ENCODE measurements at regions not wholly inside any gene's neighbourhood (a gene's known extent, or its start where the extent isn't known, plus 50 kb on each side); places are given as distances from the start of the nearest gene placed in this dataset.

DNA sequence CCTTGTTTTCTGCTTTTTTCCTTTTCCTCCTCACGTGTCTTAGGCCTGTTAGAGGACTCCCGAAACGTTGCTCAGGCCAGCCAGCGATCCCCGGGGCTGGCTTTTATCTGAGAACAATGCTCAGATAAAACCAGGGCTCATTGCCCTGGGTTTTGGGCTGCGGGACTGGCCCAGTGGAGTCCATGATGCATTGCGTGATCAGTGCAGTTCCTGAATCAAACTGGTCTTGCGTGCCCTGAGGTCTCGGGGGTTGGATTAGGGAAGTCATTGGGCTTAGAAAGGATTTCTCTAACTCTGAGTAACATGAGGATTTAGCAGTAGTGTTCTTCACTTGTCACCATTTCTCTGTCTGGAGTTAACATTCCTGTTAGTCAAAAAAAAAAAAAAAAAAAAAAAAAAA, 66.3 kb downstream of the CCR1 start:
- no peak overlapping the region for H2BK12ac ChIP-seq (ENCODE audit: low read length in 2 of 2)
- WGBS, result 90% methylated on average over 9 of the region's 9 CpGs
- no peaks in the 10 kb centered on the region for H3K27me3 ChIP-seq (ENCODE audit: control insufficient read depth in 1 of 2, insufficient read depth in 1 of 2, low read length in 2 of 2)
- no peak overlapping the region for H2AFZ ChIP-seq (ENCODE audit: low read depth, low read length)
- no peak overlapping the region for H2BK5ac ChIP-seq (ENCODE audit: low read depth, low read length, poor library complexity, severe bottlenecking)
- H4K8ac ChIP-seq (ENCODE audit: low read length), result no peak overlapping the region
- H3K4me2 ChIP-seq (ENCODE audit: low read length, poor library complexity, severe bottlenecking), result no peak overlapping the region
- H4K91ac ChIP-seq (ENCODE audit: low read length), result no peak overlapping the region
- H2BK120ac ChIP-seq (ENCODE audit: low read depth, low read length), result no peak overlapping the region
- no peak overlapping the region for H3K27ac ChIP-seq (ENCODE audit: low read length, poor library complexity, severe bottlenecking)
- DNase-seq, result no peak
- H2BK15ac ChIP-seq (ENCODE audit: low read depth, poor library complexity, severe bottlenecking), result no peak overlapping the region
- H3K79me1 ChIP-seq (replicated peaks; ENCODE audit: low read length, poor library complexity, severe bottlenecking), result no peaks in the 10 kb centered on the region
- no peaks in the 10 kb centered on the region for H3K4me1 ChIP-seq (ENCODE audit: control insufficient read depth, insufficient read depth, low read depth, low read length)
- no peaks in the 10 kb centered on the region for H3K9me3 ChIP-seq (ENCODE audit: control insufficient read depth, low read length)
- H3K14ac ChIP-seq (ENCODE audit: low read length in 2 of 2), result no peak overlapping the region
- H3K4ac ChIP-seq (ENCODE audit: low read depth in 1 of 2, low read length in 2 of 2), result no peak overlapping the region
- no peak overlapping the region for H3K9ac ChIP-seq (ENCODE audit: low read length)
- H3K23ac ChIP-seq (ENCODE audit: low read length in 2 of 2), result no peak overlapping the region
- no peaks in the 10 kb centered on the region for H3K36me3 ChIP-seq (ENCODE audit: control insufficient read depth in 1 of 2, insufficient read depth in 2 of 2, low read depth in 1 of 2, low read length in 2 of 2)
- H3K18ac ChIP-seq (ENCODE audit: low read depth in 1 of 2, low read length in 2 of 2), result no peak overlapping the region
- no peak overlapping the region for H2AK5ac ChIP-seq (ENCODE audit: low read length, severe bottlenecking)
- H3K4me3 ChIP-seq (ENCODE audit: insufficient read depth in 1 of 2, low read depth in 1 of 2, low read length in 2 of 2), result no peak overlapping the region

DNA sequence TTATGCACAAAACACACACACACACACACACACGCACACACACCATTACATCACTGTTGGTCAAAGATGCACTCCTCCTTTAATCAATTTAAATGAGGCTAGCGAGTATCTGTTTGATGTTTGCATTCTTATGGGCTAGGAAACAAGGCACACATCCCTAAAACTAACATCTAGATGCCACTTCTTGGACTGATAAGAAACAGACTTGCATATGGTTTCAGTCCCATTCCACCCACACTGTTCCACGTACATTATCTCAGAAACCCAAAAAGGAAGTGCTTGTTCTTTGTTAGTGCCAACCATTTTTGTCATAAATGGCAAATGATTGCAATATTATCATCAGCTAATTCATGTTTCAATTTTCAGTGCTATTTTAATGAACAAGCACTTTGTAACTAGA, 69.5 kb downstream of the CCR1 start:
- Histone ChIP-seq H3K4me3 (ENCODE audit: insufficient read depth in 1 of 2, low read depth in 1 of 2, low read length in 2 of 2) (no peak overlapping the region), H2BK12ac (ENCODE audit: low read length in 2 of 2) (no peak overlapping the region), H3K9ac (ENCODE audit: low read length) (no peak overlapping the region), H2BK15ac (ENCODE audit: low read depth, poor library complexity, severe bottlenecking) (no peak overlapping the region), H3K23ac (ENCODE audit: low read length in 2 of 2) (no peak overlapping the region), H3K4me2 (ENCODE audit: low read length, poor library complexity, severe bottlenecking) (no peak overlapping the region), H3K9me3 (ENCODE audit: control insufficient read depth, low read length) (no peaks in the 10 kb centered on the region), H3K27me3 (ENCODE audit: control insufficient read depth in 1 of 2, insufficient read depth in 1 of 2, low read length in 2 of 2) (no peaks in the 10 kb centered on the region), H3K14ac (ENCODE audit: low read length in 2 of 2) (no peak overlapping the region), H4K91ac (ENCODE audit: low read length) (no peak overlapping the region), H3K4ac (ENCODE audit: low read depth in 1 of 2, low read length in 2 of 2) (no peak overlapping the region), H2AFZ (ENCODE audit: low read depth, low read length) (no peak overlapping the region), H3K4me1 (ENCODE audit: control insufficient read depth, insufficient read depth, low read depth, low read length) (no peaks in the 10 kb centered on the region), H2BK120ac (ENCODE audit: low read depth, low read length) (no peak overlapping the region), H3K27ac (ENCODE audit: low read length, poor library complexity, severe bottlenecking) (no peak overlapping the region), H3K36me3 (ENCODE audit: control insufficient read depth in 1 of 2, insufficient read depth in 2 of 2, low read depth in 1 of 2, low read length in 2 of 2) (no peaks in the 10 kb centered on the region), H2BK5ac (ENCODE audit: low read depth, low read length, poor library complexity, severe bottlenecking) (no peak overlapping the region), H2AK5ac (ENCODE audit: low read length, severe bottlenecking) (no peak overlapping the region), H3K18ac (ENCODE audit: low read depth in 1 of 2, low read length in 2 of 2) (no peak overlapping the region), H4K8ac (ENCODE audit: low read length) (no peak overlapping the region), H3K79me1 (replicated peaks; ENCODE audit: low read length, poor library complexity, severe bottlenecking) (no peaks in the 10 kb centered on the region)
- whole genome bisulfite sequencing, result 92% methylated on average over 3 of the region's 3 CpGs
- no peak for DNase-seq

DNA sequence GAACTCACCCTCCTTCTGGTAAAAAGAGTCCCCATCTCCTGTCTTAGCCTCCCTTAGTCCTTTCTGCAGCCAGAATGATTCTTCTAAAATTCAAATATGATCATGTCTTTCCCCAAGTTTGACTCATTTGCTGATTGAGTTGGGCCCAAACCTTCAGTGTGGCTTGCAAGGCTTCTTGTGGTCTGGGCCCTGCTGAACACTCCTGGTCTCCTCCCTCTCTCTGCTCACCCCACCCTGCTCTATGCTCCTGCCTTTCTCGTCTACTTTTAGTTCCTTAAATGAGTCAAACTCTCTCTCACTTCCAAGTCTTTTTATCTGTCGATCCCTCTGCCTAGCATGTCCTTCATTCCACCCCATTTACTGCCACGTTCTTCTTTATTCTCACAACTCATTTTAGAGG, 72.6 kb downstream of the CCR1 start:
- H2AFZ ChIP-seq (ENCODE audit: low read depth, low read length), result no peak overlapping the region
- H4K91ac ChIP-seq (ENCODE audit: low read length), result no peak overlapping the region
- no peak overlapping the region for H3K18ac ChIP-seq (ENCODE audit: low read depth in 1 of 2, low read length in 2 of 2)
- no peaks in the 10 kb centered on the region for H3K36me3 ChIP-seq (ENCODE audit: control insufficient read depth in 1 of 2, insufficient read depth in 2 of 2, low read depth in 1 of 2, low read length in 2 of 2)
- no peak overlapping the region for H3K4me3 ChIP-seq (ENCODE audit: insufficient read depth in 1 of 2, low read depth in 1 of 2, low read length in 2 of 2)
- no peaks in the 10 kb centered on the region for H3K27me3 ChIP-seq (ENCODE audit: control insufficient read depth in 1 of 2, insufficient read depth in 1 of 2, low read length in 2 of 2)
- H3K4me1 ChIP-seq (ENCODE audit: control insufficient read depth, insufficient read depth, low read depth, low read length), result no peaks in the 10 kb centered on the region
- no peak for DNase-seq
- no peak overlapping the region for H2BK15ac ChIP-seq (ENCODE audit: low read depth, poor library complexity, severe bottlenecking)
- H2BK12ac ChIP-seq (ENCODE audit: low read length in 2 of 2), result no peak overlapping the region
- H3K79me1 ChIP-seq (replicated peaks; ENCODE audit: low read length, poor library complexity, severe bottlenecking), result no peaks in the 10 kb centered on the region
- no peak overlapping the region for H4K8ac ChIP-seq (ENCODE audit: low read length)
- no peak overlapping the region for H3K9ac ChIP-seq (ENCODE audit: low read length)
- no peak overlapping the region for H2BK5ac ChIP-seq (ENCODE audit: low read depth, low read length, poor library complexity, severe bottlenecking)
- no peak overlapping the region for H3K4me2 ChIP-seq (ENCODE audit: low read length, poor library complexity, severe bottlenecking)
- no peak overlapping the region for H3K23ac ChIP-seq (ENCODE audit: low read length in 2 of 2)
- no peak overlapping the region for H2AK5ac ChIP-seq (ENCODE audit: low read length, severe bottlenecking)
- no peak overlapping the region for H3K4ac ChIP-seq (ENCODE audit: low read depth in 1 of 2, low read length in 2 of 2)
- WGBS, result 77% methylated on average over 3 of the region's 3 CpGs
- no peak overlapping the region for H2BK120ac ChIP-seq (ENCODE audit: low read depth, low read length)
- H3K9me3 ChIP-seq (ENCODE audit: control insufficient read depth, low read length), result no peaks in the 10 kb centered on the region
- no peak overlapping the region for H3K27ac ChIP-seq (ENCODE audit: low read length, poor library complexity, severe bottlenecking)
- no peak overlapping the region for H3K14ac ChIP-seq (ENCODE audit: low read length in 2 of 2)

DNA sequence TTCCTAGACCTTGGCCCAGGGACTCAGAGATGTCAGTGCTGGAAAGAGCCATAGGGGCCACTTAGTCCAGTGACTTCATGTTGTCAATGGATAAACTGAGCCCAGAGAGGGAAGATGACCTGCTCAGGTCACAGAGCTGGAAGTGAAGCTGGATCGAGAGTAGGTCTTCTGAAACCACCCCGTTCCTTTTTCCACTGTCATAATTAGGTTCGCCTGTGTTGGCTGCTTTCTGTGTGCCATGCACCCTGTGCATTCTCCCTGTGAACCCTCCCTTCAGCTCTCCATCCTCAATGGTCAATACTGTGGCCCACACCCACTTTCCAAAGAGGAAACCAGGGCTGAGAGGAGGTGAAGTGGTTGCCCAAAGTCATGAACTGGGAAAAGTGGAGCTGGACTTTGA, 74.8 kb downstream of the CCR1 start:
- no peak overlapping the region for H2AK5ac ChIP-seq (ENCODE audit: low read length, severe bottlenecking)
- no peak overlapping the region for H2BK12ac ChIP-seq (ENCODE audit: low read length in 2 of 2)
- no peak overlapping the region for H2BK5ac ChIP-seq (ENCODE audit: low read depth, low read length, poor library complexity, severe bottlenecking)
- no peak overlapping the region for H3K23ac ChIP-seq (ENCODE audit: low read length in 2 of 2)
- no peaks in the 10 kb centered on the region for H3K4me1 ChIP-seq (ENCODE audit: control insufficient read depth, insufficient read depth, low read depth, low read length)
- H2AFZ ChIP-seq (ENCODE audit: low read depth, low read length), result no peak overlapping the region
- H3K9me3 ChIP-seq (ENCODE audit: control insufficient read depth, low read length), result no peaks in the 10 kb centered on the region
- DNase-seq, result no peak
- no peak overlapping the region for H3K18ac ChIP-seq (ENCODE audit: low read depth in 1 of 2, low read length in 2 of 2)
- no peak overlapping the region for H4K8ac ChIP-seq (ENCODE audit: low read length)
- no peak overlapping the region for H3K4me2 ChIP-seq (ENCODE audit: low read length, poor library complexity, severe bottlenecking)
- 75% methylated on average over 3 of the region's 3 CpGs for WGBS
- no peak overlapping the region for H3K14ac ChIP-seq (ENCODE audit: low read length in 2 of 2)
- H2BK120ac ChIP-seq (ENCODE audit: low read depth, low read length), result no peak overlapping the region
- H3K36me3 ChIP-seq (ENCODE audit: control insufficient read depth in 1 of 2, insufficient read depth in 2 of 2, low read depth in 1 of 2, low read length in 2 of 2), result no peaks in the 10 kb centered on the region
- H3K79me1 ChIP-seq (replicated peaks; ENCODE audit: low read length, poor library complexity, severe bottlenecking), result no peaks in the 10 kb centered on the region
- no peak overlapping the region for H3K4ac ChIP-seq (ENCODE audit: low read depth in 1 of 2, low read length in 2 of 2)
- no peak overlapping the region for H3K9ac ChIP-seq (ENCODE audit: low read length)
- no peak overlapping the region for H2BK15ac ChIP-seq (ENCODE audit: low read depth, poor library complexity, severe bottlenecking)
- no peak overlapping the region for H4K91ac ChIP-seq (ENCODE audit: low read length)
- no peaks in the 10 kb centered on the region for H3K27me3 ChIP-seq (ENCODE audit: control insufficient read depth in 1 of 2, insufficient read depth in 1 of 2, low read length in 2 of 2)
- H3K27ac ChIP-seq (ENCODE audit: low read length, poor library complexity, severe bottlenecking), result no peak overlapping the region
- H3K4me3 ChIP-seq (ENCODE audit: insufficient read depth in 1 of 2, low read depth in 1 of 2, low read length in 2 of 2), result no peak overlapping the region
